H1 (cell line): ENCODE measurements at regions not wholly inside any gene's neighbourhood (a gene's known extent, or its start where the extent isn't known, plus 50 kb on each side); places are given as distances from the start of the nearest gene placed in this dataset.

Source experiments
- CTBP2 ChIP-seq: IDR thresholded peaks from 2 replicates; pipeline ENCODE4 v1.7.0; 2011; ENCODE audit warnings: borderline replicate concordance, mild to moderate bottlenecking, moderate library complexity, mixed read lengths, low read length; ENCODE audit not compliant: insufficient read depth, insufficient read length
- SIN3A ChIP-seq, 2 experiments: IDR thresholded peaks in 1 of 2; conservative IDR thresholded peaks in 1 of 2; 2 replicates each; pipeline ENCODE4 v1.6.1; 2011 to 2012; ENCODE audit warnings: low read length in 2 of 2, improper control_type of control experiment in 1 of 2, low read depth in 1 of 2, mild to moderate bottlenecking in 1 of 2

GRCh38 chr4:117941611-117942010, 92.7 kb upstream of the NDST3 start (continued):
- TF ChIP-seq CTBP2 (no peak), SIN3A (conservative IDR thresholded peaks at IDR 0.05 in 1 of 2, IDR thresholded peaks at IDR 0.05 in 1 of 2; ENCODE audit: low read depth in 1 of 2, low read length in 2 of 2) (no peak)
